K562 (cell line): ENCODE measurements at regions not wholly inside any gene's neighbourhood (a gene's known extent, or its start where the extent isn't known, plus 50 kb on each side); places are given as distances from the start of the nearest gene placed in this dataset.

ENCODE experiments used
- E2F8 ChIP-seq: fragments of 450-650 bp; IDR thresholded peaks from 2 replicates; pipeline ENCODE4 v1.7.1; 2018; ENCODE audit warnings: mild to moderate bottlenecking, low read depth; ENCODE audit not compliant: partially characterized antibody
- HDAC6 ChIP-seq: IDR thresholded peaks from 2 replicates; pipeline ENCODE4 v1.6.1; 2012; ENCODE audit warnings: low read depth, mild to moderate bottlenecking, control low read depth, inconsistent platforms, low read length, moderate library complexity
- MTF1 ChIP-seq: fragments of 250-450 bp; sonication (Bioruptor Pico); IDR thresholded peaks from 2 replicates; pipeline ENCODE4 v1.9.0; 2021; ENCODE audit warnings: moderate library complexity, mild to moderate bottlenecking, inconsistent platforms, borderline replicate concordance
- SMC3 ChIP-seq: conservative IDR thresholded peaks from 2 replicates; pipeline ENCODE4 v1.6.1; 2011; ENCODE audit warnings: low read depth, low read length, improper control_type of control experiment; ENCODE audit not compliant: insufficient read depth
- ZBTB7A ChIP-seq: IDR thresholded peaks from 2 replicates; pipeline ENCODE4 v1.6.1; 2011; ENCODE audit warnings: low read depth, mild to moderate bottlenecking, low read length, moderate library complexity, borderline replicate concordance; ENCODE audit not compliant: control insufficient read depth

GRCh38 chr9:36456480-36457065 is 56.5 kb upstream of the RNF38 start:
- TF ChIP-seq SMC3 (no peak), HDAC6 (no peak), ZBTB7A (no peak), MTF1 (CRISPR knock-in tag) (no peak), E2F8 (no peak)
